ENCODE measurements at regions not wholly inside any gene's neighbourhood (a gene's known extent, or its start where the extent isn't known, plus 50 kb on each side); places are given as distances from the start of the nearest gene placed in this dataset.

GRCh38 chr5:10045376-10045775, 204.3 kb downstream of the ATPSCKMT start:
- no peak overlapping the region for H3K4me3 ChIP-seq (ENCODE audit: control insufficient read depth in 1 of 2, extremely low read depth in 1 of 2, low read length in 1 of 2)
- no peaks in the 10 kb centered on the region for H3K36me3 Mint-ChIP-seq
- H3K27ac Mint-ChIP-seq = no peak overlapping the region
- H3K4me3 Mint-ChIP-seq = no peak overlapping the region
- no peaks in the 10 kb centered on the region for H3K4me1 ChIP-seq (ENCODE audit: control insufficient read depth in 1 of 2, extremely low read depth in 1 of 2, insufficient read depth in 2 of 2, low read length in 2 of 2)
- ATAC-seq (replicated peaks in 1 of 4) (no peak), DNase-seq (no peak)
- no peak overlapping the region for H3K27ac ChIP-seq (ENCODE audit: low read length)
- no peaks in the 10 kb centered on the region for H3K27me3 Mint-ChIP-seq
- H3K9me3 ChIP-seq = no peaks in the 10 kb centered on the region
- H3K4me1 Mint-ChIP-seq = no peaks in the 10 kb centered on the region
- no peaks in the 10 kb centered on the region for H3K27me3 ChIP-seq (replicated peaks in 1 of 2; ENCODE audit: control insufficient read depth in 2 of 2, extremely low read depth in 1 of 2, insufficient read depth in 2 of 2, low read length in 1 of 2)
- WGBS (ENCODE audit: insufficient coverage) = 69% methylated on average over 1 of the region's 6 CpGs
- CTCF ChIA-PET = no interaction called here
- no peaks in the 10 kb centered on the region for H3K36me3 ChIP-seq (ENCODE audit: control insufficient read depth in 2 of 2, extremely low read depth in 1 of 2, insufficient read depth in 1 of 2, low read length in 1 of 2)
- POLR2A ChIA-PET = interaction anchor here in 1 of 2 donors (0.5 kb wide), 1 partner anchor 17 kb away, joined by 3 read pairs; no protein-coding TSS in a partner anchor
- peaks cover 3 to 24% (median 3%) of the 10 kb centered on the region in 3 donors for H3K9me3 Mint-ChIP-seq

- Histone ChIP-seq H3K9me3 (no peaks in the 10 kb centered on the region), H3K4me1 (ENCODE audit: control insufficient read depth in 1 of 2, extremely low read depth in 1 of 2, insufficient read depth in 2 of 2, low read length in 2 of 2) (no peaks in the 10 kb centered on the region), H3K27ac (ENCODE audit: low read length) (no peak overlapping the region), H3K36me3 (ENCODE audit: control insufficient read depth in 2 of 2, extremely low read depth in 1 of 2, insufficient read depth in 1 of 2, low read length in 1 of 2) (no peaks in the 10 kb centered on the region), H3K4me3 (ENCODE audit: control insufficient read depth in 1 of 2, extremely low read depth in 1 of 2, low read length in 1 of 2) (no peak overlapping the region), H3K27me3 (replicated peaks in 1 of 2; ENCODE audit: control insufficient read depth in 2 of 2, extremely low read depth in 1 of 2, insufficient read depth in 2 of 2, low read length in 1 of 2) (no peaks in the 10 kb centered on the region)
- Mint-ChIP-seq H3K4me3 (no peak overlapping the region), H3K9me3 (peaks cover 0 to 17% (median under 1%) of the 10 kb centered on the region in 3 donors), H3K4me1 (no peaks in the 10 kb centered on the region), H3K36me3 (no peaks in the 10 kb centered on the region), H3K27ac (no peak overlapping the region), H3K27me3 (peaks cover 0 to 2% of the 10 kb centered on the region in 2 donors)
- ChIA-PET POLR2A (no interaction called here), CTCF (no interaction called here)
- ATAC-seq (replicated peaks in 1 of 4) (no peak), DNase-seq (no peak)
- 81% methylated on average over 2 of the region's 3 CpGs for WGBS (ENCODE audit: insufficient coverage)
Measured at GRCh38 chr5:10036136-10036815, 213.4 kb downstream of the ATPSCKMT start.

- no peak for ATAC-seq (replicated peaks in 1 of 4)
- WGBS (ENCODE audit: insufficient coverage) = 86% methylated on average over 8 of the region's 8 CpGs
- Histone ChIP-seq H3K27ac (ENCODE audit: low read length) (no peak overlapping the region), H3K9me3 (no peaks in the 10 kb centered on the region), H3K36me3 (ENCODE audit: control insufficient read depth in 2 of 2, extremely low read depth in 1 of 2, insufficient read depth in 1 of 2, low read length in 1 of 2) (no peaks in the 10 kb centered on the region), H3K27me3 (replicated peaks in 1 of 2; ENCODE audit: control insufficient read depth in 2 of 2, extremely low read depth in 1 of 2, insufficient read depth in 2 of 2, low read length in 1 of 2) (no peaks in the 10 kb centered on the region), H3K4me1 (ENCODE audit: control insufficient read depth in 1 of 2, extremely low read depth in 1 of 2, insufficient read depth in 2 of 2, low read length in 2 of 2) (no peaks in the 10 kb centered on the region), H3K4me3 (ENCODE audit: control insufficient read depth in 1 of 2, extremely low read depth in 1 of 2, low read length in 1 of 2) (no peak overlapping the region)
- CTCF ChIA-PET = no interaction called here
- Mint-ChIP-seq H3K4me1 (no peaks in the 10 kb centered on the region), H3K36me3 (no peaks in the 10 kb centered on the region), H3K9me3 (peaks cover 6 to 13% (median 6%) of the 10 kb centered on the region in 3 donors), H3K27ac (no peak overlapping the region), H3K27me3 (peaks cover 0 to 2% of the 10 kb centered on the region in 2 donors), H3K4me3 (no peak overlapping the region)
- no peak for DNase-seq
- POLR2A ChIA-PET = no interaction called here
Measured at GRCh38 chr5:10034001-10034400, 215.7 kb downstream of the ATPSCKMT start.

- H3K27ac ChIP-seq (ENCODE audit: low read length) = no peak overlapping the region
- WGBS (ENCODE audit: insufficient coverage) = 60% methylated on average over 1 of the region's 2 CpGs
- no peak overlapping the region for H3K4me3 ChIP-seq (ENCODE audit: control insufficient read depth in 1 of 2, extremely low read depth in 1 of 2, low read length in 1 of 2)
- no peaks in the 10 kb centered on the region for H3K27me3 ChIP-seq (replicated peaks in 1 of 2; ENCODE audit: control insufficient read depth in 2 of 2, extremely low read depth in 1 of 2, insufficient read depth in 2 of 2, low read length in 1 of 2)
- H3K36me3 ChIP-seq (ENCODE audit: control insufficient read depth in 2 of 2, extremely low read depth in 1 of 2, insufficient read depth in 1 of 2, low read length in 1 of 2) = no peaks in the 10 kb centered on the region
- Mint-ChIP-seq H3K4me3 (no peak overlapping the region), H3K36me3 (no peaks in the 10 kb centered on the region), H3K27me3 (peaks cover 0 to 2% of the 10 kb centered on the region in 2 donors), H3K9me3 (peaks cover 4 to 20% (median 14%) of the 10 kb centered on the region in 3 donors), H3K27ac (no peak overlapping the region), H3K4me1 (no peaks in the 10 kb centered on the region)
- CTCF ChIA-PET = no interaction called here
- no peak for ATAC-seq (replicated peaks in 1 of 4)
- POLR2A ChIA-PET = no interaction called here
- H3K9me3 ChIP-seq = no peaks in the 10 kb centered on the region
- H3K4me1 ChIP-seq (ENCODE audit: control insufficient read depth in 1 of 2, extremely low read depth in 1 of 2, insufficient read depth in 2 of 2, low read length in 2 of 2) = no peaks in the 10 kb centered on the region
- DNase-seq = no peak
Measured at GRCh38 chr5:10031817-10032216, 217.9 kb downstream of the ATPSCKMT start.

- Mint-ChIP-seq H3K9me3 (peaks cover 4 to 26% (median 16%) of the 10 kb centered on the region in 3 donors), H3K36me3 (no peaks in the 10 kb centered on the region), H3K4me3 (no peak overlapping the region), H3K27ac (no peak overlapping the region), H3K4me1 (no peaks in the 10 kb centered on the region), H3K27me3 (peaks cover 0 to 2% of the 10 kb centered on the region in 2 donors)
- DNase-seq (no peak), ATAC-seq (replicated peaks in 1 of 4) (no peak)
- H3K36me3 ChIP-seq (ENCODE audit: control insufficient read depth in 2 of 2, extremely low read depth in 1 of 2, insufficient read depth in 1 of 2, low read length in 1 of 2) = no peaks in the 10 kb centered on the region
- WGBS (ENCODE audit: insufficient coverage) = 68% methylated on average over 2 of the region's 2 CpGs
- no peak overlapping the region for H3K4me3 ChIP-seq (ENCODE audit: control insufficient read depth in 1 of 2, extremely low read depth in 1 of 2, low read length in 1 of 2)
- no peak overlapping the region for H3K27ac ChIP-seq (ENCODE audit: low read length)
- H3K4me1 ChIP-seq (ENCODE audit: control insufficient read depth in 1 of 2, extremely low read depth in 1 of 2, insufficient read depth in 2 of 2, low read length in 2 of 2) = no peaks in the 10 kb centered on the region
- no peaks in the 10 kb centered on the region for H3K27me3 ChIP-seq (replicated peaks in 1 of 2; ENCODE audit: control insufficient read depth in 2 of 2, extremely low read depth in 1 of 2, insufficient read depth in 2 of 2, low read length in 1 of 2)
- H3K9me3 ChIP-seq = no peaks in the 10 kb centered on the region
- ChIA-PET CTCF (no interaction called here), POLR2A (no interaction called here)
Measured at GRCh38 chr5:10030219-10030831, 219.4 kb downstream of the ATPSCKMT start.

GRCh38 chr5:10023494-10023893, 226.2 kb downstream of the ATPSCKMT start:
- ATAC-seq (replicated peaks in 1 of 4) (no peak), DNase-seq (no peak)
- Mint-ChIP-seq H3K4me1 (no peaks in the 10 kb centered on the region), H3K27ac (no peak overlapping the region), H3K4me3 (no peak overlapping the region), H3K27me3 (no peaks in the 10 kb centered on the region), H3K36me3 (no peaks in the 10 kb centered on the region), H3K9me3 (peaks cover 10 to 58% (median 26%) of the 10 kb centered on the region in 3 donors)
- no peaks in the 10 kb centered on the region for H3K36me3 ChIP-seq (ENCODE audit: control insufficient read depth in 2 of 2, extremely low read depth in 1 of 2, insufficient read depth in 1 of 2, low read length in 1 of 2)
- ChIA-PET CTCF (no interaction called here), POLR2A (no interaction called here)
- no peaks in the 10 kb centered on the region for H3K4me1 ChIP-seq (ENCODE audit: control insufficient read depth in 1 of 2, extremely low read depth in 1 of 2, insufficient read depth in 2 of 2, low read length in 2 of 2)
- no peaks in the 10 kb centered on the region for H3K27me3 ChIP-seq (replicated peaks in 1 of 2; ENCODE audit: control insufficient read depth in 2 of 2, extremely low read depth in 1 of 2, insufficient read depth in 2 of 2, low read length in 1 of 2)
- H3K27ac ChIP-seq (ENCODE audit: low read length) = no peak overlapping the region
- no peak overlapping the region for H3K4me3 ChIP-seq (ENCODE audit: control insufficient read depth in 1 of 2, extremely low read depth in 1 of 2, low read length in 1 of 2)
- no peaks in the 10 kb centered on the region for H3K9me3 ChIP-seq
- WGBS (ENCODE audit: insufficient coverage) = no CpG with 5 or more reads among the region's 3 CpGs
